GM19023 (cell line): ENCODE measurements at regions not wholly inside any gene's neighbourhood (a gene's known extent, or its start where the extent isn't known, plus 50 kb on each side); places are given as distances from the start of the nearest gene placed in this dataset.
"Not testable (repeated sequence)": the region's sequence is repeated elsewhere in the genome, so short reads cannot be mapped to it uniquely, and the experiment has no call there.

Experiments
- ATAC-seq: cut with Tn5 transposase; IDR thresholded peaks from one replicate; pipeline ENCODE4 v1.9.1; 2021; ENCODE audit warnings: mild to moderate bottlenecking, moderate library complexity; ENCODE audit not compliant: unreplicated experiment

- no peak for ATAC-seq
These were observed 173.1 kb downstream of the KLHL28 start for GRCh38 chr14:44788612-44789011.

- no peak for ATAC-seq
These were observed 176.7 kb downstream of the KLHL28 start for GRCh38 chr14:44785096-44785495.

GRCh38 chr14:44783901-44784300 is 177.8 kb downstream of the KLHL28 start:
- no peak for ATAC-seq

- ATAC-seq, result no peak
These were observed 178.9 kb downstream of the KLHL28 start for GRCh38 chr14:44782775-44783238.

GRCh38 chr14:44780989-44781388 is 180.8 kb downstream of the KLHL28 start:
- ATAC-seq, result no peak

- no peak for ATAC-seq
These were observed 183.1 kb downstream of the KLHL28 start for GRCh38 chr14:44778604-44779003.

DNA sequence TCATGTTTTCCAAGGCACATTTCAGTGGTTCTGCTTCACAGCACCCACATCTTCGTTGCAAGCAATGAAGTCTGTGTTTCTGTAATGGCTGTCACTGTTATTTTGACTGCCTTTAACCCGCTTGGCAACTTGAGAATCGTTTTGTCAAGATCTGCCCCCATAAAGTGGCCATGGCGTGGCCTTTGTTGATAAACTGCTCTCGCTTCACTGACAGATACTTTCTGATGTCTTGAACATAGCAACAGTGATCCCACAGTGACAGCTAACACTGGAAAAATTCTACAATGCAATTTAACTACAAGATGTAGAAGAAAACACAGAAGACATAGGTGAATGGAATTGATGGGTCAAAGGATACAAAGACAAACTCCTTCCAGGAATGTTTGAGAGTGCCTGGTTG is 184.2 kb downstream of the KLHL28 start:
- ATAC-seq, result no peak

- no peak for ATAC-seq
These were observed 186.5 kb downstream of the KLHL28 start for GRCh38 chr14:44775248-44775647.

GRCh38 chr14:44774396-44774795 is 187.4 kb downstream of the KLHL28 start:
- no peak for ATAC-seq

GRCh38 chr14:44771496-44771895 is 190.3 kb downstream of the KLHL28 start:
- ATAC-seq, result no peak

GRCh38 chr14:44770201-44770600 is 191.5 kb downstream of the KLHL28 start:
- ATAC-seq, result no peak

DNA sequence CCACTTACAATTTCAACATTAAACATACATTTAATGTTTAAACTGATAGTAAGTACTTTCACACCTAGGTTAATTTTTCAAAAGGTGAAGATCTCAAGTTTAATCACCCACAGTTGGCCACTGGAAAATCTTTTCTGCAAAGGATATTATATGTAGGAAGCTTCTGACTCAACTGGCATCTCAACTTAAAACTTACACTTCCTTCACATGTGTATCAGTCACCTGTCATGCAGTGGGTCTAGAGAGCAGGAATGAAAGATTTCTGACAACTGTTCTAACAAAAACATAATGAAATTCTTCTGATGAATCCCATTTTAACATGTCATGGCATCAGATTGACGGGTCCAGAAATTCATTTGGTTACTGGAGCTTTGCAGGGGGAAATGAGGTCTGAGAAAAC is 192.8 kb downstream of the KLHL28 start:
- ATAC-seq, result no peak

DNA sequence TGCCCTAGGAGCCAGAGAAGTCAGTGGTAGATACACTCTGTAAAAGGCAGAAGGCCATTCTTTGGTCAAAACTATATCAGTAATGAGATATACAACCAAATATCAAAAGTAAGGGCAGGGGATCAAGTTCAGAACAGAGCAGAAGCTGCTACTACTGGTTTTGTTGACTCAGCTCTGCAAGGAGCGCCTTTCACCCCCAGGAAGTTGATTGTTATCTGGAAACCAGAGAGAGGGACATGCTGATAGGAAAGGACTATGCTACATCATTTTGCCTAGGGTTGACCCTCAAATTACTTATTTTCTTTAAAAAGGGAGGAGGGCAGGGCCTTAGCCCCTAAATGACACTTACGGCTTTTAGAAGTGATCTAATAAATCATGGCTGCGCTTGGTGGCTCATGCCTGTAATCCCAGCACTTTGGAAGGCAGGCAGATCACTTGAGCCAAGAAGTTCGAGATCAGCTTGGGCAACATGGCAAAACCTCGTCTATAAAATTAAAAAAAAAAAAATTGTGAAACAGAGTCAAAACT is 194.0 kb downstream of the KLHL28 start:
- ATAC-seq, result no peak

DNA sequence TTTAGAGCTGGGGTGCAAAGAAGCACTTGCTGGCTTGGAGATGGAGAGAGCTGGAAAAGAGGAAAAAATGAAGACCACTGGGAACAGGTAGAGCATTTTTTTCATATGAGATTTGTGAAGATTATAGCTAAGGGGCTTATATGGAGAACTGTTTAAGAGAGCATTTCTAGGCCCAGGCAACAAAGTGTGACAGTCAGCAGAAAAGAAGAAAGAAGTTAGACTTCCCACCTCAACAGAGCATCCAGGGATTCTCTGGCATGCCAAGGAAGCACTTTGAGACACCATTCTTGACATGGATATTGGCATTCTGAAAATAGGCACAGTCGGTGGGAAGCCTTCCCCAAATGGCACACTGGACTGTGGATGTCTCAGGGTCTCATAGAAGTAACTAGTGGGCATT is 195.5 kb downstream of the KLHL28 start:
- ATAC-seq, result no peak

GRCh38 chr14:44763356-44763755 is 198.4 kb downstream of the KLHL28 start:
- no peak for ATAC-seq

DNA sequence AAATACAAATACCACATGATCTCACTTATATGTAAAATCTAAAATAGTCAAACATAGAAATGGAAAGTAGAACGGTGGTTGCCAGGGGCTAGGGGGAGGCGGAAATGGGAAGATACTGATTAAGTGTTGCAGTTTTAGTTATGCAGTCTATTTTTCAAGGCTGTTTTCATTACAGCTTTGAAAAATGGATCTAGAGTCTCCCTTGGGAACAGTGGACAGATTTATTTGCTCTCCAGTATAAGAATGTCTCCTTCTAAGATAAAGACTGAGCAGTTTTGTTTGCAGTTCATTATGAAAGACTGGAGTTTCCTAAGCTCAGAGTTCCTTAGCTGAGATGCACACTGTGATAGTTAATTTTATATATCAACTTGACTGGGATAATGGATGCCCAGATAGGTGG is 202.5 kb downstream of the KLHL28 start:
- no peak for ATAC-seq

DNA sequence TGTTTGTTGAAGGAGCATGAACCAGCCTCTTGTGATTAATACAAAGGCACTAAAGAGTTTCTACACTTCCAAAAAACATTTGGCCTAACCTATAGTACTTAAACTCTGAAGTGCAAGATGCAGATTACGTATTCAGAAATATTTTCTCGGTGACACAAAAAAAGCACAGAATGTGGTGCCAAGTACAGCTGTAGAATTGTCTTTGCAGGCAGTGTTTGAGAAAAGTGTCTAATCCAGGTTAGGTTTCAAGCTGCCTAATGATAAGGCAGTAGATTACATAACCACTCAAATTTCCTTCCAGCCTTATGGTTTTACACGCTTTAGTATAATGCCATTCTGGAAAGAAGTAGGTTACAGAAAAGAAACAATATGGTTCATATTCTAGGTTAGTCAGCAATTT is 205.2 kb downstream of the KLHL28 start:
- no peak for ATAC-seq

DNA sequence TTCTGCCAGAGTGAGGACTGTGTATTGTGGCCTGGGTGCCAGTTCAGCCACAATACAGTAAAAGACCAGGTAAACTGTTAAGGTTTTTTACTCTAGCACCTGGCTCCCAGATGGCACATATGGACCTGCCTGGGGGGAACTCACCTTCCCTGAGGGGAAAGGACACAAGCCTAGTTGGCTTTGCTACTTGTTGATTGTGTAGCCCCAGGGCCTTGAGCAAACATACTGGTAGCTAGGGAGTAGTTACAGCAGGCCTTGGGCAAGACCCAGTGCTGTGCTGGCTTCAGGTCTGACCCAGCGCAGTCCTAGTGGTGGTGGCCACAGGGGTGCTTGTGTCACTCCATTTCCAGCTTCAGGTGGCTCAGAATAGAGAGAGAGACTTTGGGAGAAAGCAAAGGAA is 216.4 kb downstream of the KLHL28 start:
- no peak for ATAC-seq

- no peak for ATAC-seq
These were observed 219.5 kb downstream of the KLHL28 start for GRCh38 chr14:44742202-44742601.

DNA sequence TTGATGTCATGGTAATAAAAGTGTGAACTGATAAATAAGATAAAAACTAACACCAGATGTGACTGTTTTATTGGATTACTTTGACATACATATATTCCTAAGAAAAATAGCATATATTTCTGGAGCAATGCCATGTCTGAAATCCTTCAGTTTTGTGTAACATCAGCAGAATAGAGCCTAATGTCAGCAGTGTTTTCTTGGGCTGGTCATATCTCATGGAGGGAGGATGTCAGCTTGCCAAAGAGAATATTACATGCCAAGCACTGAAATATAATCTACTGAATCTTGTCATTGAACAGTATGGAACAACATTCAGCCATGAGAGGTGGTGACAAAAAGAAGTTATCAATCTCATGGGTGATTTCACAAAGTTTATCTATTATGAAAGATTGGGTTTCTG is 220.3 kb downstream of the KLHL28 start:
- ATAC-seq, result no peak

DNA sequence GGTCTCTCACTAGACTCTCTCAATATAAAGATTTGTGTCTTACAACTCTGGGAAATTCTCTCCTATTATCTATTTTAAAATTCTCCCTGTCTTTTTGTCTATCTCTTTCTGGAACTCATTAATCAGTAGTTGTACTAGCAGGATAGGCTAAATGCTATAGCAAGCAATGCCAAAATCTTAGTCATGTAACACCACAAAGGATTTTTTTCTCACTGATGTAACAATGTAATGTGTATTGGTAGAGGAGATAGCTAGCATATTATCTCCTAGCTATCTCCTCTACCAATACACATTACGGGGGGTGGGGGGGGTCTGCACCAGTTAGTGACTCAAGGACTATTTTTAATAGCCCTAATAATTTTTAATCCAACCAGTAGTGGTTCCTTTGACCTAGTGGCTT is 225.4 kb downstream of the KLHL28 start:
- ATAC-seq, result no peak

DNA sequence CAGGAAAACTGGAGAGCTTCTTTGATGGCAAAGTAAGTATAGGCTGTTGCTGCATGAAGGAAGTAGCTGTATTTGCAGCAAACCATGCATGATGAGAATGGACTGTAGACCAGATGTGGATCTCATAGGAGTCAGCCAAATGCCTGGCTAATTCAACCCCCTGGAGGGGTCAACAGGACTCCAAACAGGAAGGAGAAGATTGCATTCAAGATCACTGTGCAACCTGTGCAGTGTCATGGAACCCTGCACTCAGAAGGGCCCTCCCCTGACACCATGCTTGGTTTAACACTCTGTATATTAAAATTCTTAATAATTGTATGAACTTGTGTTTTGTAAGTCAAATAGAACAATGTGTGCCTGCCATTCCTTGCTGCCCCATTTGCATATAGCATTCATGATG is 225.1 kb upstream of the FSCB start:
- ATAC-seq, result no peak

DNA sequence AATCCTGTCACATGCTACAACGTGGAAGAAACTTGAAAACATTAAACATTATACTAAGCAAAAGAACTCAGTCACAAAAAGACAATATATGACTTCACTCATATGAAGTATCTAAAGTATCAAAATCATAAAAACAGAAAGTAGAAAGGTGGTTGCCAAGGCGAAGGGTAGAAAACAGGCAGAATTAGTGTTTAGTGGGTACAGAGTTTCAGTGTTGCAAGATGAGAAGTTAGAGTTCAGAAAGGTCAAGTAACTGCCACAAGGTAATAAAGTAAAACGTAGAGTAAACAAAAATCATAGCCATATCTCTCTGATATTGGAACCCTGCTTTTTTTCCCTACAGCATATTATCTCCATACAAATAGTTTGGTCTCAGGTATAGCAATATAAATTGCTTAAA is 223.8 kb upstream of the FSCB start:
- no peak for ATAC-seq

- ATAC-seq, result not testable (repeated sequence)
These were observed 214.3 kb upstream of the FSCB start for GRCh38 chr14:44721395-44721794.
